NCI-H1105 (cell line): ENCODE measurements at regions not wholly inside any gene's neighbourhood (a gene's known extent, or its start where the extent isn't known, plus 50 kb on each side); places are given as distances from the start of the nearest gene placed in this dataset.

Experiments used
- DNase-seq: peaks from one replicate; lab custom pipeline; 2025; lab: John Stamatoyannopoulos, UW

GRCh38 chr3:147851062-147851461 is 441.9 kb downstream of the ZIC1 start:
- DNase-seq, result no peak

DNA sequence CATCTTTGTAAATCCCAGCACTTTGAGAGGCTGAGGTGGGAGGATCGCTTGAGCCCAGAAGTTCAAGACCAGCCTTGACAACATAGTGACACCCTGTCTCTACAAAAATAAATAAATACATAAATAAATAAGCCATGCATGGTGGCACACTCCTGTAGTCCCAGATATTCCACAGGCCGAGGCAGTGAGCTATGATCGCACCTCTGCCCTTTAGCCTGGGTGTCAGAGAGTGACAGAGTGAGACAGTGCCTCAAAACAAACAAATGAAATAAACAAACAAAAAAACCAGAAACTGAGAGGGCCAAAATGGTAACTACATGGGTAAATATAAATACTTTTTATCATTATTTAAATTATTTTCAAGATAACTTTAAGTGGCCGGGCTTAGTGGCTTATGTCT is 445.4 kb downstream of the ZIC1 start:
- no peak for DNase-seq

DNA sequence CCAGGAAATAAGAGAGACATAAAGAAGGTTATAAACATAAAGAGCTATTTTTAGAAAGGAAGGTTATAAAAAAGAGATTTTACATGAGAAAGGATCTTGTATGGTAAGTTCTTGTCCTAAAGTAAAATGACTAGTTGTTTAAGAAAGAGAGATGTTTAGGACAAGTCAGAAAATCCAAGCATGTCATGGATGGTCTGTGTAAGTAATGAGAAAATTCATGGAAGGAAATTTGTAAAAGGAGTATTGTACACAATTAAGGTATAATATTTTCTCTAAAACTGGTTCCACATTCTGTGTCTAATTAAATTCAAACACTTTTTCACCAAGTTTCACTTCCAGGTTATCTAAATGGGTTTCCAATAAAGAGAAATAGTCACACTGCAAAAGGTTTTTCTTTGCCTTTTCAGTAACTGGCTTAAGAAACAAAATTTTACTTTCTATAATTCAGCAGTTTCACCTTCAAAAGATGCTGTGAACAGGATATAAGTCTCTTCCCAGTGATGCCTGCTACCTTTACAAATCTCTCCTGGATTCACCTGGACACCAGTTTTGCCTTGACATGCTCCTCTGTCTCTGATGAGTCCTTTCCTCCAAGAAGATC is 455.7 kb downstream of the ZIC1 start:
- no peak for DNase-seq

DNA sequence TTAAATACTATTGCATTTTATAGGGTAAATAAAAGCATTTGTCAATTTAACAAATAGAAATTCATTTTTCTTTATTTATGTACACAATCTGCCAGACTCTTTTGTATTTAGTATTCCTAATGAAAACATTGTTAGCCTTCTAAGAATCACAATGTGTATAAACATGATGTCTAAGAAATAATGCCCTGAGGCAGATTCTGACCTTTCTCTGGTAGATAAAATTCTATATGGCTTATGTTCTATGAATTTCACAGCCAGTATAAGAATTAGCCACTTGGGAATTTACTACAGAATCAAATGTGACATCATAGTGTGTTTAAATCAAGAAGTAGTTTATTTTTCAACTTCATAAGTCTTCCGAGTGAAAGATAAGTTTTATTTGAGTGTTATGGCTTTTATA is 457.4 kb downstream of the ZIC1 start:
- DNase-seq, result no peak

DNA sequence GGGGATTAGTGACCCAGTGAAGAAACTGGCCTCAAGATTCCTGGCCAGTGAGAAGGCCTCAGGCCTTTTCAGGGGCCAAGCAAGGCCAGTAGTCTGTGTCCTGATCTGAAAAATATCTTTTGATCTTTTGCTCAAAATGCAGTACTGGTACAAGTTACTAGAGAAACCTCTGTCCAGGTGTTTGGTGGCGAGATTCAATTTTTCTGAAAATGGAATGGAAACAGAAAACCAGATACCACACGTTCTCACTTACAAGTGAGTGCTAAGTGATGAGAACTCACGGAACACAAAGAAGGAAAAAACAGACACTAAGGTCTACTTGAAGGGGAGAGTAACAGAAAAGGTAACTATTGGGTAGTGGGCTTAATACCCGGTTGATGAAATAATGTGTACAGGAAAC is 463.4 kb downstream of the ZIC1 start:
- DNase-seq, result no peak

DNA sequence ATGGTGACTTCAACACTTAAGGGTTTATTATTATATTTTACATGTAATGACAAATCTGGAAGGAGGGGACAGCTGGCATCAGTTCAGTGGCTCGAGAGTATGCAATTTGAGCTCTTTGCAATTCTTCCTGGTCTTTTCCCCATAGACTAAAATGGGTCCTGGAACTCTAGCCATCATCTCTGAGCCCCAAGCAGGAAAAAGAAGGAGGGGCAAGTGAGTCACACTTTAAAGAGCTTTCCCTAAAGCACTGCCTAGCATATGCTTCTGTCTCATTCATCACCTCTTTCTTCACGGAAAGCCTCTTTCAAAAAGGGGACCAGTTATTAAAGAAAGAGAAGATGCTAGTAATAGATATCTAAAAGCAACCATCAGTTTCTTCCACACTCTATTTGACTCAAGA is 466.3 kb downstream of the ZIC1 start:
- no peak for DNase-seq

DNA sequence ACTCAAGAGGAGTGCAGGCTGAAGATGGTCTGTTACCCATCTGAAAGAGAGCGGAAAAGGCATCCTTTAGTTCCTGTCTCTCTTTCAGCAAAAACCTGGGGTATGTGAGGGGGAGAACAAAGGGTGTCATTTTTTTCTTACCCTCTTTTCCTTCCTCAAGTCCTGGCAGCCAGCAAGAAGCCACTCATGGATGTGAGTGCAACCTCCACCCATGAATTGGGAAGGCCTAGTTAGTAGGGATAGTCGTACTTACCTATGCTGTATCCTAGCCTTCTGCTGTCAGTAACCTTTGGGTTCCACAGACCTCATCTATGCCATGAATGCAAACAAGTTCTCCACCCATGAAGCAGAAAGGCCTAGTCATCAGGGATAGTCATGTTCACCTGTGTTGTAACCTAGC is 472.8 kb downstream of the ZIC1 start:
- DNase-seq, result no peak

GRCh38 chr3:147886879-147887278 is 477.7 kb downstream of the ZIC1 start:
- no peak for DNase-seq

DNA sequence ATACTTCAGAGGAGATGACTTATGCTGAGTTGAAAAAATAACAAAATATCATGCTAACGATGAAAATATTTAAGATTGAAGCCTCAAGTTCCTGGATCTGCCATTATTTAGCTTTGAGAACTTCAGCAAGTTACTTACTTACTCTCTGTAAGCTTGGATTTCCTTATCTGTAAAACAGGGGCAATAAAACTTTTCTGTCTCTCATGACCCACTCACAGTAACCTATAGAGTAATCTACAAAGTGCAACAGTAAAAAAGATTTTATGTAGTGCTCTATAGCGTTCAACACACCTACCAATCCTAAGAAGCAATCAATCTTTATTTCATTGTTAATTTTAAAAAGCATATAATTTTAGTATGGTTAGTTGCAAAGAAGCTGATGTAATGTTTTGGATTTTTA is 478.6 kb downstream of the ZIC1 start:
- no peak for DNase-seq

- no peak for DNase-seq
Observed at GRCh38 chr3:147890114-147890513, 480.9 kb downstream of the ZIC1 start.

GRCh38 chr3:147895509-147895908 is 486.3 kb downstream of the ZIC1 start:
- no peak for DNase-seq

DNA sequence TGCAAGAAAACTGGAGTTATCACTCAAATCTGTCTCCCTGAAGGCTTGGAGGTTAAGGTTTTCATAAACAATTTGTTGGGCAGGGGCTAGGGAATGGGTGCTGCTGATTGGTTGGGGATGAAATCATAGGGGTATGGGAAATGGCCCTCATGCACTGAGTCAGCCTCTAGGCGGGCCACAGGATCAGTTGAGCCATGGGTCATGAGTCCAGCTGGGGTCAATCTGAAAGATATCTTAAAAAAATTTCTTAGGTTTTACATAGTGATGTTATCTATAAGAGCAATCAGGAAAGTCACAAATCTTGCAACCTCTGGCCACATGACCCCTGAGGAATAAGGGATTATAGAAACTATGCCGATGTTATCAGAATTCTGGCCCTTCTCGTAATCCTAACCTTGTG is 491.7 kb downstream of the ZIC1 start:
- DNase-seq, result no peak

DNA sequence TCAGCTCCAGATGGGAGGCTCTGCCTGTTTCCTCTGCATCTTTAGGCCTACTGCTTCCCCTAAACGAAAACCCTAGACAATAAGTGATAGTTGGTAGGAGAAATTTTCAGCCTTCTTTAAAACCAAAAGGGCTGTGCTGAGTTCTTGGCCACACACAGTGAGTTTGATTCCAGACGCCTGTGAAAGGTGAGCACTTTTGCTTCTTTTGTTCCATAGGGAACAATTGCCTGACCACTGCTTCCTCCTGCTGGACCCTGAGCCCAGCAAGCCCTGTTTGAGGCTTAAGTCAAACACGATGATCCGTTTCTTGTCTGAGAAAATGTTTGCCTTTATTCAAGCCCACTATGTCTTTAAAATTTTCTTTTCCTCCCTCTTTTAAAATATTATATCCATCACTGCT is 493.9 kb downstream of the ZIC1 start:
- no peak for DNase-seq

DNA sequence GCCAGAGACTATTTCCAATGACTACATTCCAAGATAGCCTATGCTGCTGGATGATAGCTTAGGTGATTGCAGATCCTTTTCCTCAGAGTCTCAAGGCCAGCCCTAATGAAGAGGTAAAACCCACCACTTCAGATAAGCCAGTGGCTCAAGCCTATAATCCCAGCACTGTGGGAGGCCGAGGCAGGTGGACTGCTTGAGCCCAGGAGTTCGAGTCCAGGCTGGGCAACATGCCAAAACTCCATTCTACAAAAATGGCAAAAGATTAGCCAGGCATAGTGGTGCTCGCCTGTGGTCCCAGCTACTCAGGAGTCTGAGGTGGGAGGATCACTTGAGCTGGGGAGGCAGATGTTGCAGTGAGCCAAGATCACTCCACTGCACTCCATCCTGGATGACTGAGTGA is 495.3 kb downstream of the ZIC1 start:
- no peak for DNase-seq

DNA sequence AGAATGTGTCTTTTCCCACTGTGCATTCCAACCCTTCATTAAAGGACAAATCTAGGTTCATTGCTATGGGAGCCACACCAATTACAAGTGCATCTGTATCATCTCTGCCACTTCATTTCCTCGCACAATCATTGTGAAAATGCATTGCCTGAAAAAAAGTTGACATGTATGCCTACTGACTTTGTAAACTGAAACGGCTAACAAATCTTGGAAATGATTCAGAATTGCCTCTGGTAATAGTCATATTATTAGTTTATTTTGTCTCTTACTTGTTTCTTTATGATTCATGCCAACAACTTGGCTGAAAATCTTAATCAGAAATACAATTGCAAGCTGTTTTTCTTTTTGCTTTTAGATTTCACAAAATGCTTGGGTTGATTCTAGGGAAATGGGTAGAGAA is 497.1 kb downstream of the ZIC1 start:
- no peak for DNase-seq

- no peak for DNase-seq
Observed at GRCh38 chr3:147914532-147914931, 505.4 kb downstream of the ZIC1 start.

- DNase-seq, result no peak
Observed at GRCh38 chr3:147915057-147915456, 505.9 kb downstream of the ZIC1 start.

- DNase-seq, result no peak
Observed at GRCh38 chr3:147919496-147919895, 510.3 kb downstream of the ZIC1 start.

DNA sequence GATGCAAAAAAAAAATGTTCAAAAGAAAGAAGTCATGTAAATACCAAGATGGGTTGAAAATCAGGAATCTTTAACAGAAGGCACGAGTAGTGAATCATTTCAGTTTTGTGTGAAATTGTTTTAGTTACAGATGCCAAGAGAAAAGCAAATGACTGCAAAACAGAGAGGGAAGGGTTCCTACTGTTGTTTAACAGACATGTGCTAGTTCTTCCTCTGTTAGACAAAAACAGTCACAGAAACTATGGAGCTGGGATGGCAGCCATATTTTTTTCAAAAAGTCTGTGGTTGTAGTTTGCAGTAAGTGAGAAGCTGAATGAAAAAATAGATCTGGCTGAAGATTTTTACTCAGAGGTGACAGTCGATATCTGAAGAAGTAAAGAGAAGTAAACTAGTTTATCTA is 511.9 kb downstream of the ZIC1 start:
- DNase-seq, result no peak

GRCh38 chr3:147924755-147925154 is 515.6 kb downstream of the ZIC1 start:
- DNase-seq, result no peak

DNA sequence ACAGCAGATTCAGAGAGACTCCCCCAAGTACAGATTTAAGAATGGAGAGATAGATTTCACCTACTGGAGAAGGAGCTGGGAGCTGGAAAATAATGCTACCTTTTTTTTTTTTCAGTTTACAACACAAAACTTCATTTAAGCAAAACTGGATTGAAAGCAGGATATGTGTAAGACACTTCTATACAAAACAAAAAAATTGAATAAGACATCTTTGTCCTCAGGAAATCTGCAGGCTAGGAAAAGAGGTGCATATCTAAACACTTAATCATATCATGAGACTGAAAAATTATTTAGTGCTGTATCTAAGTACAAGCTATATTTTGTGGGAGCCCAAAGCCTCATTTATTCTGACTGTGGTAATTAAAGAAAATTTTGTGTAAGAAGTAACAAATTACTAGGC is 516.1 kb downstream of the ZIC1 start:
- no peak for DNase-seq

GRCh38 chr3:147930232-147930807 is 521.2 kb downstream of the ZIC1 start:
- no peak for DNase-seq

- peak; percentile 61 for DNase-seq
Observed at GRCh38 chr3:147934451-147935180, 525.5 kb downstream of the ZIC1 start.

GRCh38 chr3:147937341-147937740 is 528.2 kb downstream of the ZIC1 start:
- no peak for DNase-seq
